ENCODE measurements at regions not wholly inside any gene's neighbourhood (a gene's known extent, or its start where the extent isn't known, plus 50 kb on each side); places are given as distances from the start of the nearest gene placed in this dataset.

DNA sequence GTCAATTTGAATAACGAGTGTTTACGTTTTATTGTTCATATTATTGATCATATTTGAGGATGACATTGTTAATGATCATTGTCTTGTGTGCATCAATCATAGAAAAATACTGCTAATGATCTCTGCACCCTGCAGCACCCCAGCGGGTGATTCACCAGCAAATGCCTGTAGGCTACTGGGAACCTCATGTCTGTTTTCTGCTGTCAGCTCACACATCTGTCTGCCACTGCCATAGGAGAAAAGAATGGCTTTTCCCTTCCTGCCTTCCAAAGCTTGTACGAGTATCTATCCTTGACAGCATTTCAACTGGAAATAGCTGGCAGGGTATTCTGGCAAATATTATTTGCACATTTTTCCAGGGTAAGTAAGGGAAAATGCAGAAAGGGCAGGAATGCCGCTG lies 272.1 kb upstream of the TRAM1L1 start:
- TF ChIP-seq CTCF (IDR thresholded peaks at IDR 0.05) (no peak), EP300 (IDR thresholded peaks at IDR 0.05; ENCODE audit: low read depth) (no peak), POLR2A (IDR thresholded peaks at IDR 0.05) (no peak)

All from transverse colon (tissue), 3 donors.